Renal cortex interstitium (tissue), 11 donors: ENCODE measurements at regions not wholly inside any gene's neighbourhood (a gene's known extent, or its start where the extent isn't known, plus 50 kb on each side); places are given as distances from the start of the nearest gene placed in this dataset.
"Not testable (repeated sequence)": the region's sequence is repeated elsewhere in the genome, so short reads cannot be mapped to it uniquely, and the experiment has no call there.

Source experiments
- DNase-seq, 11 donors: peaks; one replicate each; pipeline ENCODE4 v3.0.0-alpha.2; 2013; ENCODE audit warnings: low read depth in 9 of 11, low spot score in 4 of 11; ENCODE audit errors: extremely low read depth in 1 of 11

DNA sequence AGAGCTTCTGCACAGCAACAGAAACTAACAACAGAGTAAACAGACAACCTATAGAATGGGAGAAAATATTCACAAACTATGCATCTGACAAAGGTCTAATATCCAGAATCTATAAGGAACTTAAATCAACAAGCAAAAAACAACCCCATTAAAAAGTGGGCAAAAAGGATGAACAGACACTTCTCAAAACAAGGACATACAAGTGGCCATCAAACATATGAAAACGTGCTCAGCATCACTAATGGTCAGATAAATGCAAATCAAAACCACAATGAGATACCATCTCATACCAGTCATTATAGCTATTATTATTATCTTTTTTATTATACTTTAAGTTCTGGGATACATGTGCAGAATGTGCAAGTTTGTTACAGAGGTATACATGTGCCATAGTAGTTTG, 252.6 kb downstream of the PTGER3 start:
- DNase-seq, result not testable (repeated sequence)

DNA sequence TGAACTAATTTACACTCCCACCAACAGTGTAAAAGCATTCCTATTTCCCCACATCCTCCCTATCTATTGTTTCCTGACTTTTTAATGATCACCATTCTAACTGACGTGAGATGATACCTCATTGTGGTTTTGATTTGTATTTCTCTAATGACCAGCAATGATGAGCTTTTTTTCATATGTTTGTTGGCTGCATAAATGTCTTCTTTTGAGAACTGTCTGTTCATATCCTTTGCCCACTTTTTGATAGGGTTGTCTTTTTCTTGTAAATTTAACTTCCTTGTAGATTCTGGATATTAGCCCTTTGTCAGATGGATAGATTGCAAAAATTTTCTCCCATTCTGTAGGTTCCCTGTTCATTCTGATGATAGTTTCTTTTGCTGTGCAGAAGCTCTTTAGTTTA, 251.3 kb downstream of the PTGER3 start:
- not testable (repeated sequence) for DNase-seq

DNA sequence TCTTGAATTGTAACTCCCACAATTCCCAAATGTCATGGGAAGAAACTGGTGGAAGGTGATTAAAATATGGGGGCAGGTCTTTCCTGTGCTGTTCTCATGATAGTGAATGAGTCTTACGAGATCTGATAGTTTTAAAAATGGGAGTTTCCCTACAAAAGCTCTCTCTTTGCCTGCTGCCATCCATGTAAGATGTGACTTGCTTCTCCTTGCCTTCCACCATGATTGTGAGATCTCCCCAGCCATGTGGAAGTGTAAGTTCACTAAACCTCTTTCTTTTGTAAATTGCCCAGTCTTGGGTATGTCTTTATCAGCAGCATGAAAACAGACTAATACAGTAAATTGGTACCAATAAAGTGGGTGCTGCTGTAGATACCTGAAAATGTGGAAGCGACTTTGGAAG, 245.0 kb downstream of the PTGER3 start:
- not testable (repeated sequence) for DNase-seq

DNA sequence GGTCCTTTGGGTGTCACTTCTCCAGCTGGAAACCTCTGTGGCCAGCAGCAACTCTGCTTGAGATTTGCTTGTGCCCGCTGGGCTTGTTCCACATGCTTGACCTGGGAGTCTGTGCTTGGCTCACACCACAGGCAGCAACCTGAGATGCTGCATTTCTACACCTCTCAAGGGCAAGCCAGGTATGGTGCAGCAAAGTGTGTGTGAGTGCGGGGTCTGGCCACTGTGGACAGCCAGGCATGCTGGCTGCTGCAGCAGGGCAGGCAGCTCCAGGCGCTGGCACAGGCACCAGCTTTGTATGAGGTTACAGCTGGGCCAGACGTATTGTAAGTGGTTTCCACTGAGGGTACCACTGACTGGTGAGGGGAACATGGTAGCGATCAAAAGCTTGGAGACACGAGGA, 242.0 kb downstream of the PTGER3 start:
- no peak for DNase-seq

DNA sequence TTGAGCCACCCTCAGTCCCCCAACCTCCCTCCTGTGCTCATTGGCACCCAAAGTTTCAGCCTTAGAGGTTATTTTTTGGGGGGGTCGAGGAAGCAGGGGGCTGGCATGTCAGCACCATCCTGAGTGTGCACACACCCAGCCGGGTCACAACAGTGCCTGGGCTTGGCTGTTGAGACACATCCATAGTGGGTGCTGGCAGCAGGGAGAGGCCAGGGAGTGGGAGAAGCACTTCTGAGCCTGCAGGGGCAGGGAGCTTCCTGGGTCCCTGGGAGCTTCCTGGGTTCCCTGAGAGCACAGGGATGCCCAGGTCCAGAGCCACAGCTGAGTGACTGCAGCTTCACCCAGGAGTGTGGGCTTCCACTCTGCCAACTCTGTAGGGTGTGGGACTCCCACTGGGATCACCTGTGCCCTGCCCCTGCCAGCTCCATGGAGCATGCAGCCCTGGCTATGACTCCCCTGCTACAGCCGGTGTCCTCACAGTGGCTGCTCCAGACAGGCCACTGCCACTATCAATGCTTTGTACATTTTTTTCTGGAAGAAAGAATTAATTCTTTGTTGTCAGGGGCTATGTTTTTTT, 240.4 kb downstream of the PTGER3 start:
- no peak for DNase-seq

DNA sequence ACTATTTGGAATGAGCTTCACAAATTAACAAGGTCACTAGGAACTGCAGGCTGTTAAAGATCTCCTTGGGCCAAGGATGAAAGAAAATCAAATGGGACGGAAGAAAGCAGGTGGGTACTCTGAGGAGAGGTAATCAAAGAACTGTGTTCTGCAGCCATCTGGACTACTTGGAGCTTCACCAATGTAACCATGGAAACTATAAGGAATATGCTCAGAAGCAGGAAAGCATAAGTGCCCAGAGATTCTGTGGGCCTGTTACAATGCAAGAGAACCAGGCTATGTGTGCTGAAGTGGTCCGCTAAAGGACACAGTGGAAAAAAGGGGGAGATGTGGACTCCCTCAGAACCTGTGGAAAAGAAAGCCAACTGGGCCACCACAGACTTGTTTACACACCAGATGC, 238.5 kb downstream of the PTGER3 start:
- no peak for DNase-seq

DNA sequence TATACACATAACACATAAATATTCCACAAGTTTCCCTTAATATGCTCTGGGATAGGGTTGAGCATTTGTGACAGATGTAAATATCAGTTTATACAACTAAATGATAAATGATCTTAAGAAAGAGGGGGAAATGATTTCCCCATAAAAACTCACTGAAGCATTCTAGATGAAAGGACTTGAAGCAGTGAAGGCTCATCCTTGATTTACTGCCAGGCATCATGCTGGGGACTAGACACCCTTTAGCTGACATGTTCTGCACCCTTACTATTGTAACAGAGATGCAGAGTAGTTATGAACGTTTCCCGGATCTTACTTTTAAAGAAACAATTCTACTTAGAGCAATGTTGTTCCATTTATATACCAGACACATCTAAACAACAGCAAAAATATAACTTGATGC, 235.8 kb downstream of the PTGER3 start:
- no peak for DNase-seq

DNA sequence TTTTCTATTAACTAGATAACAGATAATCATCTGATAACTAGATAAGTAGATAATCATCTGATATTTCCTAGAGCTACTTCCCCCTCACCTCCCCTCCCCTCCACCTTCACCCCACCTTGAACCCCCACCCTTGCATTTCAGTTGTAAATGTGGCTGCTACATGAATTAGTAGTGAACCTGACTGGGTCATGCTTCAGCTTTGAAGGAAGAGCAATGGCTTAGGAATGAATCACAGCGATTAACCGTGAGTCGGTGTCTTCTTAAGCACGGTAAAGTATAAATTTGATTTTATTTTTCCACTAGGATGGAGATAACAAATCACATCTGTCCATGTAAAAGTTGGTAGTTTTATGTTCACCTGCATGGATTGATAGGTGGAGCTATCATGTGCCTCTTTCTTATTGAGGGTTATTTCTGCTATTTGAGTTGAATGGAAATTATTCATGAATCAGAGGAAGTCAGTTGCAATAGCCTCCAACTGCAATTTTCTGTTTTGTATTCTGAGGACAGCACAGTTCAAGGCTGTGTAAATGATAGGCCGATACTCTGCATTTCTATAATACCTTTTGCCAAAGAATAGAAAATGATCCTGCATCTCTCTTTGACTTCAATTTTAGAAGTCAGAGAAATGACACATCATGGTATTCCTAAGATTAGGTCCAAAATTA, 235.0 kb downstream of the PTGER3 start:
- no peak for DNase-seq

DNA sequence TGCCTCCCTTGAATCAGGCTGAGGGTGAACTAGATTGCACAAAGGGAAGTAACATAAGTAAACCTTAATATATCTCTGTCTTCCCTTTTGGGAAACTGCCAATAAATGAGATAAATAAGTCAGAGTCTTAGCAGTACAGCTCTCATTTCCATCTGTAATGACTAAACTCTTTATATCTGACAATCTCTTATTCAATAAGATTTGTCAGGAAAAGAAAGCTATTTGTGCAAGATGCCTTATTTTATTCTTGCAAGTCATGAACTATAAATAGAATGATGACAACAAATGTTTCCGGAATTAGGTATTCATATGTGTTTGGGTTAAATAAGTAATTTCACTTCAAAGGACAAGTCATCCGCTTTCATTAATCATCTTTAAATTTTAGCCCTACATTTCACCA, 229.2 kb downstream of the PTGER3 start:
- no peak for DNase-seq

DNA sequence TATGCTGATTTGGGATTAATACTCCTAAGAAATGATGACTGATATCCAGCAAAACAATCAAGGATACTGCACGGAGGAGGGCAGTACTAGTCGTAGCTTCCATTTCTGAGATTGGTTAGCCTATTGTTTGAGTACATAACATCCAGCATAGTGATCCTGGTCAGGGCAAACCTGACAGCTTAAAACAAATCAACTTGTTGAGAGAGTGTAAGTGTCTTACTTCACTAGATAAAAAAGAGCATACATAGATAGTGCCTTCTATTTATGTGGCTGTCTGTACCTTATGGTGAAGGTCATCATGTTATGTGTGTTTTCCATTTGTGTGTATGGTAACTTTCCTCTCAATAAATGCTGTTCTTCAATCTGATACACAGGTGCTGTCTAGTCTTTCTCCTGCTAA, 228.4 kb downstream of the PTGER3 start:
- no peak for DNase-seq

DNA sequence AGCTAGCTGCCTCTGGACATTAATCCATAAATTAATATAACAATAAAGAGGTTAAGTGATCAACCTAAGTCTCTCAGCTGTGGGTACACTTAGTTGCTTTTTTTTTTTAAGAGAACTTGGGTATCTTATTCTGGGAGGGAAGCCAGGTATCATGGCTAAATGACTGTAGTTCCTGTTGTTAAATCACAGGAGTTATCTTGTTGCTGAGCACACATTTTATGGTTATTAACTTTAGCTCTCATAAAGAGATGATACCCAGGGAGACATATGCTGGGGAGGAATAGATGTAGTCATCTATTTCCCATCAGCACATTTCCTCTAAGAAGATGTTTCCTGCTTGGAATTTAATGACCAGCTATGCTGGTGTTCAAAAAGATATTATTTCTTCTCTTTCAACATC, 227.8 kb downstream of the PTGER3 start:
- no peak for DNase-seq

DNA sequence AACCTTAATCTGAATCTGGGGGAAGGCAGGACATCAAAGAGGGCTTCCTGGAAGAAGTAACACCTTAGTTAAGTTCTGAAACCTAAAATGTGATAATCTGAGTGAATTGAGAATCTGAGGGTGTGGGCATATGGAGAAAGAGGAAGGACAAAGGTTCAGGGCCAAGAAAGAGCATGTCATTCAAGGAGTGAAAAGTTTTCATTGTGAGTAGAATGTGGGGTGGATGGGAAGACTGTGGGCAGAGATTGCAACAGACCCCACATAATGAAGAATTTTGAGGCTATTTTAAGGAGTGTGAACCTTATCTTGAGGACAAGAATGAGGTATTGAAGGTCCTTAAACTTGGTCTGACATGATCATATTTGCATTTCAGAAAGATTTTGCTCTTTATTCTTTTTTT, 227.2 kb downstream of the PTGER3 start:
- DNase-seq, result no peak

DNA sequence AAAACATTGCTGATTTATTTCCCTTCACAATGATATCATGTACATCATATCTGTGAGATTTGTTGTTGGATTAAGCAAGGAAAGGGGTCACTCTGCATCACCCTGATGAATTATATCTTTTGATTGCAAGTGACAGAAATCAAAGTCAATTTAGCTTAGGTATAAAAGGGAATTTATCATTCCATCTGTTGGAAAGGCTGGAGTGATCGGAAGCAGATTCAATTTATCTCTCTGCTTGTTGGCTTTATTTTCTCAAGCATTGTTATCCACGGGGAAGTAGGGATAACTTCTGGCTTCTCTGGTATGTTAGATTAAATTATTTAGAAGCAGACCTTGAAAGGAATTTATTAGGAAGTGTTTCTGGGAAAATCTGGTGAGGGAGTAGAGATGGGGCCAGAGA, 226.6 kb downstream of the PTGER3 start:
- no peak for DNase-seq

DNA sequence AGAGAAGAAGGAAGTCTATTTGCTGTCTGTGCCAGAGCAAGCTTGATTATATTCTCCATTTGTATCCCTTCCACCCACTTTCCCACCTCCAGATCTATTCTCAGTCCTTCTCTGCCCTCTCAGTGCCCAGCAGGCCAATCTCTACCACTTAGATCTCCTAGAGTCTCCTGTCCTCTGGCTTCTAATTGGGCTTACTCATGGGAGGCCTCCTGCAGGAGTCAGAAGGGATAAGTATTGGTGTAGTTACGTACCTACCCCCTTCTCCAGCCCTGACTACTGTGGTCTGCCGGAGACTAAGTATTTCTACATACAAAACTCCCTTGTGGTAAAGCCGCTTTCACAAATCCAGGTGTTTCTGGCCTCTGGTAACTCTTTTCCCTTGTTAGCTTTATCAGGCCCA, 221.2 kb downstream of the PTGER3 start:
- no peak for DNase-seq

DNA sequence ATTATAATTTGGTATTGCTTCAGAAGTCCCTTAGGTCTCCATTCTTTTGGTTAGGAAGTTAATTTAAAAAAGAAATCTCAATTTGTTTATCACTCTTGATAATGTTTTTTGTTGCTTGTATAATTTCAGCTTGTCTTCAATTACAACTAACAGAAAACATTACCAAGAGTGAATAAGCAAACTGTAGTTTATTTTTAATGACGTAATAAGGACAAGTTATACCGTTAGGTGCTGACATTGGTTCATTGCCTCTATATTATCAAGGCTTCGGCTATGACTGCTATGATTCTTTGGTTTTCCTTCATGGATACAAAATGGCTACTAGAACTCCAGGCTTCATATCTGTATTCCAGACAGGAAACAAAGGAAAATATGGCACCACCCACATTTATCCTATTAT, 220.6 kb downstream of the PTGER3 start:
- no peak for DNase-seq

DNA sequence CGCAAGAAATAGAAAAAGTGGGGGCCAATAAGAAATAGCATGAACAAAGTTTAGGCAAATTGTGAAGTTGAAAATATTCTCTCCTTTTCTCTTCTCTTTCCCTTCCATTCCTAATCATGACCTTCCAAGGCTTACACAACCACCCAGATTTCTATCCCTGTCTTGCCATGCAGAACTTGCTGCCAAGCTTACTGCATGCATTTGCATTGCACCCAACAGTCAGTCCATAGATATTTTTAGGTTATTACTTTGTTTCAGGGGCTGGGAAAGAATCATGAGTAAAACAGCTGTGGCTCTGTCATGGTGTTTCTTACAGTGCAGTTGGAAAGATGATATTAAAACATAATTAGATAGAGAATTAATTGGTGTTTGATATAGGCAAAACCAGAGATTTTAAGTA, 219.4 kb downstream of the PTGER3 start:
- no peak for DNase-seq

DNA sequence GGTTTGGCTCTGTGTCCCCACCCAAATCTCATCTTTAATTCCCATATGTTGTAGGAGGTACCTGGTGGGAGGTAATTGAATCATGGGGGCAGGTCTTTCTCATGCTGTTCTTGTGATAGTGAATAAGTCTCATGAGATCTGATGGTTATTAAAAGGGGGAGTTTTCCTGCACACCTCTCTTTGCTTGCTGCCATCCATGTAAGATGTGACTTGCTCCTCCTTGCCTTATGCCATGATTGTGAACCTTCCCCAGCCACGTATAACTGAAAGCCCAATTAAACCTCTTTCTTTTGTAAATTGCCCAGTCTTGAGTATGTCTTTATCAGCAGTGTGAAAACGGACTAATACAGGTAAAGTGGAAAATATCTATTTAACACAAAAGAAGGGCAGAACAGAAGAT, 213.3 kb downstream of the PTGER3 start:
- DNase-seq, result not testable (repeated sequence)

DNA sequence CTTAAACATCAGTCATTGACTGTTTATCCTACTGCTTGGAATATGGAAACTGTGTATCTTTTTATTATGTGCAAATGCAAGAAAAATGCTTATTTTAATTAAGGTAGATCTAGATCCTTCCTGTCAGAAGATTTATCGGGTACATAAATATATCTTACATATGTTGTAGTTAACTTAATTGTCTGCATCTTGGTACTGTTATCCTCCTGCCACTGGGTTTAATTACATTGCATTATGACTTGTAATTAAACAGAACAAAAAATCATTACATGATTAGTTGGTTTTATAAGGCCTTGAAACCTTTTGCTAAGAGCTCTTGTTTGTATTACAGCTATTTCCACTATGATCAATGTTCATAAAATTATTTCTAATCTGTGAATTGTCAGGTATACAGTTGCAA, 211.2 kb downstream of the PTGER3 start:
- no peak for DNase-seq

DNA sequence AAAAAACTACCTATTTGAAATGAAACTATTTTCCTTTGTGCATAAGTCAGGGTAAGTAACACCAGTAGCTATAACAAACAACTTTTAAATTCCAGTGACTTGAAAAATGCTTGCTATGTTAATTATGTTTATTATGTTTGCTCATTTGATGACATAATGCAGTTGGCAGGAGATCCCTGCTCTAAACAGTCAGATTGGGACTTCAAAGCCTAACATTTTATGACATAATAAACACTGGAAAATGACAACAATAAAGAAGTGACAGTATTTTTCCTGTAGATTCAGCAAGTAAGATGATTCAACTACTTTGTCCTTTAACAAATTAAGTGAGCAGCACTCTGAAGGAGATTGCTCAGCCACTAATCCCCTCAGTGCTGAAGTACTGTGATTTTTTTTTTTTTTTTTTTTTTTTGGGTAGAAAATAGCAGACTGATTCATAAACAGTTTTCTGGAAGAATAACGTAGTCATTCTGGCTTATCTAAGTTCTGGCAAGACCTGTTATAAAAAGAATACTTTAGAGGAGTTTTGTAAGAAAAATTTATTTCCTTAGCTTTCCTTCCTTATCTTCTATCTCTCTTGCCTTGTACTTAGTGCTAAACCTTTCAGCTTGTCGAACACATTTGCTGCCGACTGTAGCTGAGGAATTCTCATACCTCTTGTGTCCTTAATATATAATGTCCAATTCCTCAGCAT, 207.2 kb downstream of the PTGER3 start:
- DNase-seq, result no peak

DNA sequence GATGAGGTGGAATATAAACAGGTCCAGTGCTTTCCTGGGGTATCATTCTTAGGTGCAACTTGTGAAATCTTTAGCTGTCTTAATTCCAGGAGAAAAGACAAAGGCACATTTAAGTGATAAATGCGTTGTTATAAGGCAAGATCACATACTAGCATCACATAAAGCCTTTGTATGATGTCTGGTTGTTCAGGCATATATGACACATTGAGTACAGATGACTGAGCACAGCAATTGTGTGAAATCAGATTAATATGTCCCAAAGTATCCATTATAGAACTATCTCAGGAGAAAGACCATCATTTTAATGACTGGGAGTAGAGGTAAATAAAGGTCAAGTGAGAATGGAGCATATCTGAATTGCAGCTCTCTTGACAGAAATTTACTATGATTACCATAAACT, 205.1 kb downstream of the PTGER3 start:
- no peak for DNase-seq

DNA sequence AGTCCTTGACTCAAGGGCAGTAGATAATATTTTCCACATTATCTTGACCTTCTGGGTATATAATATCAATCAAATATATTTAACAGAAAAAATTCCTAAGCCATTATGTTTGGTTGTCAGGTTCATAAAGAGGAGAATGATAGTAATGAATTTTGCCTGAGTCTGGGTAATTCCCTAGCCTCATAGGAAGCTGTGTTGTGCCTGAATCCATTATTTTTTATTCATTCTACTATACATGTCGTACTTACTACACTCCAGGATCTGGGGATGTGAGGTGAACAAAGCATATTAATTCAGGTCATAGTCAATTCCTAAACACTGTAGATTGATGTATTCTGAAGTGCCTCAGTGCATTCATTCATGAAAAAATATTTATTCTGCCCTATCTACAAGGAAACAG, 204.2 kb downstream of the PTGER3 start:
- no peak for DNase-seq
